ENCODE measurements at regions not wholly inside any gene's neighbourhood (a gene's known extent, or its start where the extent isn't known, plus 50 kb on each side); places are given as distances from the start of the nearest gene placed in this dataset.

- no peak for TF ChIP-seq CTCF (IDR thresholded peaks at IDR 0.05)
- no peak for TF ChIP-seq POLR2A (IDR thresholded peaks at IDR 0.05)
- TF ChIP-seq EP300 (IDR thresholded peaks at IDR 0.05): no peak
Measured at GRCh38 chr5:92180391-92180790, 797.3 kb upstream of the ARRDC3 start.
